HS-5 (cell line): ENCODE measurements at regions not wholly inside any gene's neighbourhood (a gene's known extent, or its start where the extent isn't known, plus 50 kb on each side); places are given as distances from the start of the nearest gene placed in this dataset.
A peak's percentile ranks its signal among the peaks of the same experiment; 100 is the strongest.
"Not testable (repeated sequence)": the region's sequence is repeated elsewhere in the genome, so short reads cannot be mapped to it uniquely, and the experiment has no call there.

Experiments used
- DNase-seq: peaks from one replicate; pipeline ENCODE4 v3.0.0-alpha.2; 2012; ENCODE audit warnings: low read depth

GRCh38 chr2:190150413-190150812, 87.9 kb upstream of the MSTN start:
- DNase-seq = no peak

- no peak for DNase-seq
Observed at GRCh38 chr2:190149908-190150307, 87.4 kb upstream of the MSTN start.

GRCh38 chr2:190149200-190149599, 86.7 kb upstream of the MSTN start:
- DNase-seq = no peak

GRCh38 chr2:190146109-190146508, 83.6 kb upstream of the MSTN start:
- not testable (repeated sequence) for DNase-seq

- not testable (repeated sequence) for DNase-seq
Observed at GRCh38 chr2:190140474-190140873, 77.9 kb upstream of the MSTN start.

- no peak for DNase-seq
Observed at GRCh38 chr2:190139371-190139770, 76.8 kb upstream of the MSTN start.

GRCh38 chr2:190138032-190138431, 75.5 kb upstream of the MSTN start:
- DNase-seq = no peak

- no peak for DNase-seq
Observed at GRCh38 chr2:190137561-190137960, 75.0 kb upstream of the MSTN start.

- DNase-seq = no peak
Observed at GRCh38 chr2:190136825-190137224, 74.3 kb upstream of the MSTN start.

GRCh38 chr2:190136259-190136658, 73.7 kb upstream of the MSTN start:
- no peak for DNase-seq

GRCh38 chr2:190129421-190130199, 67.1 kb upstream of the MSTN start:
- DNase-seq = no peak

GRCh38 chr2:190127651-190128050, 65.1 kb upstream of the MSTN start:
- DNase-seq = no peak

GRCh38 chr2:190126798-190127197, 64.3 kb upstream of the MSTN start:
- DNase-seq = no peak

- DNase-seq = peak; percentile 85
Observed at GRCh38 chr2:190123956-190124355, 61.4 kb upstream of the MSTN start.

- no peak for DNase-seq
Observed at GRCh38 chr2:190121971-190122370, 59.4 kb upstream of the MSTN start.

GRCh38 chr2:190121305-190121704, 58.8 kb upstream of the MSTN start:
- no peak for DNase-seq

GRCh38 chr2:190119923-190120590, 57.5 kb upstream of the MSTN start:
- DNase-seq = no peak

- DNase-seq = no peak
Observed at GRCh38 chr2:190119257-190119656, 56.7 kb upstream of the MSTN start.

- no peak for DNase-seq
Observed at GRCh38 chr2:190117305-190117704, 54.8 kb upstream of the MSTN start.

GRCh38 chr2:190113000-190113399, 50.5 kb upstream of the MSTN start:
- no peak for DNase-seq
